H9 (cell line): ENCODE measurements at regions not wholly inside any gene's neighbourhood (a gene's known extent, or its start where the extent isn't known, plus 50 kb on each side); places are given as distances from the start of the nearest gene placed in this dataset.

Source experiments
- DNase-seq: peaks from one replicate; pipeline ENCODE4 v3.0.0-alpha.2; 2017
- H2AFZ ChIP-seq: one replicate; pipeline ENCODE4 v1.6.1; 2013; ENCODE audit warnings: mild to moderate bottlenecking, low read length, control low read depth, moderate library complexity
- H2AK5ac ChIP-seq: 2 replicates; pipeline ENCODE4 v1.6.1; 2013; ENCODE audit warnings: low read length, control low read depth, mixed read lengths; ENCODE audit not compliant: insufficient read length
- H2BK120ac ChIP-seq: one replicate; pipeline ENCODE4 v1.6.1; 2013; ENCODE audit warnings: low read depth, mild to moderate bottlenecking, low read length, control low read depth, inconsistent platforms; ENCODE audit not compliant: poor library complexity, severe bottlenecking
- H2BK12ac ChIP-seq: 2 replicates; pipeline ENCODE4 v1.6.1; 2013; ENCODE audit warnings: low read length, control low read depth, mixed read lengths, low read depth; ENCODE audit not compliant: insufficient read length
- H2BK15ac ChIP-seq: 2 replicates; pipeline ENCODE4 v1.6.1; 2013; ENCODE audit warnings: low read depth, low read length, control low read depth
- H2BK20ac ChIP-seq: one replicate; pipeline ENCODE4 v1.6.1; 2013; ENCODE audit warnings: low read depth, mild to moderate bottlenecking, low read length, control low read depth, inconsistent platforms; ENCODE audit not compliant: poor library complexity, severe bottlenecking
- H2BK5ac ChIP-seq: 2 replicates; pipeline ENCODE4 v1.6.1; 2013; ENCODE audit warnings: low read length, control low read depth, mixed read lengths; ENCODE audit not compliant: insufficient read length
- H3K14ac ChIP-seq: 2 replicates; pipeline ENCODE4 v1.6.1; 2013; ENCODE audit warnings: low read length, control low read depth; ENCODE audit not compliant: insufficient read depth
- H3K18ac ChIP-seq: 2 replicates; pipeline ENCODE4 v1.6.1; 2013; ENCODE audit warnings: low read depth, mild to moderate bottlenecking, mixed read lengths, low read length, control low read depth; ENCODE audit not compliant: insufficient read length
- H3K23ac ChIP-seq: 2 replicates; pipeline ENCODE4 v1.6.1; 2013; ENCODE audit warnings: low read length, control low read depth, mixed read lengths, low read depth; ENCODE audit not compliant: insufficient read length
- H3K23me2 ChIP-seq: 2 replicates; pipeline ENCODE4 v1.6.1; 2013; ENCODE audit warnings: low read depth, mild to moderate bottlenecking, mixed read lengths, low read length, control low read depth; ENCODE audit not compliant: insufficient read length, poor library complexity, severe bottlenecking
- H3K27ac ChIP-seq: 2 replicates; pipeline ENCODE4 v1.5.1; 2013; ENCODE audit warnings: low read length, control low read depth, mixed read lengths, low read depth; ENCODE audit not compliant: insufficient read length
- H3K27me3 ChIP-seq: 2 replicates; pipeline ENCODE4 v1.6.1; 2013; ENCODE audit warnings: low read length, control low read depth, inconsistent platforms; ENCODE audit not compliant: insufficient read depth
- H3K4ac ChIP-seq: 2 replicates; pipeline ENCODE4 v1.6.1; 2013; ENCODE audit warnings: low read depth, mild to moderate bottlenecking, control low read depth, inconsistent platforms, low read length, moderate library complexity
- H3K4me1 ChIP-seq: 2 replicates; pipeline ENCODE4 v1.6.1; 2013; ENCODE audit warnings: low read length, control low read depth, inconsistent platforms; ENCODE audit not compliant: insufficient read depth
- H3K4me2 ChIP-seq: 2 replicates; pipeline ENCODE4 v1.6.1; 2013; ENCODE audit warnings: low read length, control low read depth, mixed read lengths; ENCODE audit not compliant: insufficient read length, insufficient read depth
- H3K56ac ChIP-seq: 2 replicates; pipeline ENCODE4 v1.6.1; 2013; ENCODE audit warnings: low read depth, mild to moderate bottlenecking, mixed read lengths, low read length, control low read depth; ENCODE audit not compliant: insufficient read length
- H3K79me1 ChIP-seq: 2 replicates; pipeline ENCODE4 v1.6.1; 2013; ENCODE audit warnings: low read depth, mild to moderate bottlenecking, moderate library complexity, low read length, control low read depth, inconsistent platforms; ENCODE audit not compliant: insufficient read depth, poor library complexity, severe bottlenecking
- H3K79me2 ChIP-seq: 2 replicates; pipeline ENCODE4 v1.6.1; 2013; ENCODE audit warnings: low read length, control low read depth, inconsistent platforms; ENCODE audit not compliant: insufficient read depth
- H3K9ac ChIP-seq: 2 replicates; pipeline ENCODE4 v1.6.1; 2013; ENCODE audit warnings: low read length, control low read depth, mixed read lengths; ENCODE audit not compliant: insufficient read length; ENCODE audit errors: extremely low read depth
- H3K9me3 ChIP-seq: one replicate; pipeline ENCODE4 v1.6.1; 2013; ENCODE audit warnings: low read depth, low read length, inconsistent platforms; ENCODE audit not compliant: control insufficient read depth
- H3T11ph ChIP-seq: one replicate; pipeline ENCODE4 v1.6.1; 2013; ENCODE audit warnings: mild to moderate bottlenecking, low read length, control low read depth, inconsistent platforms
- H4K20me1 ChIP-seq: one replicate; pipeline ENCODE4 v1.6.1; 2013; ENCODE audit not compliant: control insufficient read depth, insufficient read length, insufficient read depth
- H4K5ac ChIP-seq: 2 replicates; pipeline ENCODE4 v1.6.1; 2013; ENCODE audit warnings: low read depth, mild to moderate bottlenecking, mixed read lengths, low read length, control low read depth; ENCODE audit not compliant: insufficient read length
- H4K8ac ChIP-seq: replicated peaks from 2 replicates; pipeline ENCODE4 v1.6.1; 2013; ENCODE audit warnings: low read length, control low read depth, mixed read lengths, low read depth; ENCODE audit not compliant: insufficient read length
- H4K91ac ChIP-seq: 2 replicates; pipeline ENCODE4 v1.6.1; 2013; ENCODE audit warnings: low read depth, mild to moderate bottlenecking, moderate library complexity, mixed read lengths, low read length, control low read depth; ENCODE audit not compliant: insufficient read length
- H3K27ac Mint-ChIP-seq, 3 experiments: 2 replicates in 2 of 3; 3 replicates in 1 of 3; pipeline ENCODE4 v1.8.0; 2020 to 2021; ENCODE audit warnings: mixed read lengths in 3 of 3, mild to moderate bottlenecking in 1 of 3, moderate library complexity in 1 of 3
- H3K27me3 Mint-ChIP-seq: 2 replicates; pipeline ENCODE4 v1.8.0; 2021; ENCODE audit warnings: low read depth, mild to moderate bottlenecking, moderate library complexity, mixed read lengths
- H3K36me3 Mint-ChIP-seq, 3 experiments: 2 replicates in 2 of 3; 3 replicates in 1 of 3; pipeline ENCODE4 v1.8.0; 2020 to 2021; ENCODE audit warnings: low read depth in 3 of 3, mixed read lengths in 3 of 3; ENCODE audit not compliant: insufficient read depth in 1 of 3
- H3K4me1 Mint-ChIP-seq, 2 experiments: 2 replicates each; pipeline ENCODE4 v1.8.0; 2020; ENCODE audit warnings: mixed read lengths in 2 of 2
- H3K4me3 Mint-ChIP-seq, 2 experiments: 2 replicates in 1 of 2; 3 replicates in 1 of 2; pipeline ENCODE4 v1.8.0; 2020 to 2021; ENCODE audit warnings: mild to moderate bottlenecking in 2 of 2, mixed read lengths in 2 of 2, moderate library complexity in 1 of 2
- H3K9me3 Mint-ChIP-seq, 2 experiments: 2 replicates in 1 of 2; 3 replicates in 1 of 2; pipeline ENCODE4 v1.8.0; 2020; ENCODE audit warnings: mild to moderate bottlenecking in 2 of 2, mixed read lengths in 2 of 2, moderate library complexity in 1 of 2
- WGBS: extraction: QIAGEN DNeasy Blood & Tissue Kit; methylation state at CpG from one replicate; pipeline ENCODE4 v1.1.7; 2013; ENCODE audit warnings: missing lambda C conversion rate, low lambda C conversion rate, mixed read lengths; ENCODE audit not compliant: insufficient read length; ENCODE audit errors: extremely low coverage; 5-methylcytosine and 5-hydroxymethylcytosine counted together
- TF ChIP-seq, protein P1 (sequence below): fragments of 200-600 bp; sonication (generic); conservative IDR thresholded peaks from 3 replicates; pipeline ENCODE4 v1.8.0; 2021; ENCODE audit warnings: antibody characterized with exemption, mild to moderate bottlenecking

GRCh38 chr5:61706751-61707150, 374.7 kb downstream of the ZSWIM6 start:
- H3K27me3 ChIP-seq: no peaks in the 10 kb centered on the region
- no peak overlapping the region for H4K5ac ChIP-seq
- TF ChIP-seq, protein P1, sequence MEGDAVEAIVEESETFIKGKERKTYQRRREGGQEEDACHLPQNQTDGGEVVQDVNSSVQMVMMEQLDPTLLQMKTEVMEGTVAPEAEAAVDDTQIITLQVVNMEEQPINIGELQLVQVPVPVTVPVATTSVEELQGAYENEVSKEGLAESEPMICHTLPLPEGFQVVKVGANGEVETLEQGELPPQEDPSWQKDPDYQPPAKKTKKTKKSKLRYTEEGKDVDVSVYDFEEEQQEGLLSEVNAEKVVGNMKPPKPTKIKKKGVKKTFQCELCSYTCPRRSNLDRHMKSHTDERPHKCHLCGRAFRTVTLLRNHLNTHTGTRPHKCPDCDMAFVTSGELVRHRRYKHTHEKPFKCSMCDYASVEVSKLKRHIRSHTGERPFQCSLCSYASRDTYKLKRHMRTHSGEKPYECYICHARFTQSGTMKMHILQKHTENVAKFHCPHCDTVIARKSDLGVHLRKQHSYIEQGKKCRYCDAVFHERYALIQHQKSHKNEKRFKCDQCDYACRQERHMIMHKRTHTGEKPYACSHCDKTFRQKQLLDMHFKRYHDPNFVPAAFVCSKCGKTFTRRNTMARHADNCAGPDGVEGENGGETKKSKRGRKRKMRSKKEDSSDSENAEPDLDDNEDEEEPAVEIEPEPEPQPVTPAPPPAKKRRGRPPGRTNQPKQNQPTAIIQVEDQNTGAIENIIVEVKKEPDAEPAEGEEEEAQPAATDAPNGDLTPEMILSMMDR: no peak
- no peak overlapping the region for H4K8ac ChIP-seq
- H3K9me3 Mint-ChIP-seq: peaks cover 0 to 5% of the 10 kb centered on the region in 2 experiments; a peak in 2 of 5 replicates
- H4K20me1 ChIP-seq: no peaks in the 10 kb centered on the region
- H2AK5ac ChIP-seq: no peak overlapping the region
- H3K79me1 ChIP-seq: no peaks in the 10 kb centered on the region
- DNase-seq: no peak
- no peaks in the 10 kb centered on the region; a peak in 1 of 7 replicates for H3K36me3 Mint-ChIP-seq
- no peak overlapping the region for H2BK12ac ChIP-seq
- H3K27ac ChIP-seq: no peak overlapping the region
- no peak overlapping the region for H3K18ac ChIP-seq
- H2BK20ac ChIP-seq: no peak overlapping the region
- H3K23ac ChIP-seq: no peak overlapping the region
- no peak overlapping the region for H3K56ac ChIP-seq
- H3K4me1 Mint-ChIP-seq: no peaks in the 10 kb centered on the region
- H3K9ac ChIP-seq: no peak overlapping the region
- no peak overlapping the region for H2BK15ac ChIP-seq
- H3T11ph ChIP-seq: no peak overlapping the region
- H3K4me2 ChIP-seq: no peak overlapping the region
- H3K27ac Mint-ChIP-seq: no peak overlapping the region
- H3K9me3 ChIP-seq: no peaks in the 10 kb centered on the region
- no peak overlapping the region for H2BK5ac ChIP-seq
- no peaks in the 10 kb centered on the region for H3K23me2 ChIP-seq
- no peaks in the 10 kb centered on the region for H3K27me3 Mint-ChIP-seq
- H3K4me3 Mint-ChIP-seq: no peak overlapping the region
- H3K4ac ChIP-seq: no peak overlapping the region
- no peak overlapping the region for H4K91ac ChIP-seq
- no peak overlapping the region for H2BK120ac ChIP-seq
- no CpG with 5 or more reads among the region's 2 CpGs for WGBS
- H3K4me1 ChIP-seq: no peaks in the 10 kb centered on the region
- no peak overlapping the region for H3K14ac ChIP-seq
- H3K79me2 ChIP-seq: no peaks in the 10 kb centered on the region
- no peak overlapping the region for H2AFZ ChIP-seq
